HFF-Myc (cell line): ENCODE measurements at regions not wholly inside any gene's neighbourhood (a gene's known extent, or its start where the extent isn't known, plus 50 kb on each side); places are given as distances from the start of the nearest gene placed in this dataset.

Experiments
- DNase-seq: peaks from one replicate; pipeline ENCODE4 v3.0.0-alpha.2; 2011; ENCODE audit warnings: low read depth; ENCODE audit errors: extremely low read depth
- H3K4me3 ChIP-seq: replicated peaks from 2 replicates; pipeline ENCODE4 v1.5.1; 2011; ENCODE audit warnings: low read depth, mild to moderate bottlenecking, control low read depth, low read length
- TF ChIP-seq, protein P1 (sequence below): IDR thresholded peaks from 2 replicates; pipeline ENCODE4 v1.5.1; 2012; ENCODE audit warnings: mild to moderate bottlenecking, low read depth, low read length, control low read depth; ENCODE audit errors: missing control alignments

DNA sequence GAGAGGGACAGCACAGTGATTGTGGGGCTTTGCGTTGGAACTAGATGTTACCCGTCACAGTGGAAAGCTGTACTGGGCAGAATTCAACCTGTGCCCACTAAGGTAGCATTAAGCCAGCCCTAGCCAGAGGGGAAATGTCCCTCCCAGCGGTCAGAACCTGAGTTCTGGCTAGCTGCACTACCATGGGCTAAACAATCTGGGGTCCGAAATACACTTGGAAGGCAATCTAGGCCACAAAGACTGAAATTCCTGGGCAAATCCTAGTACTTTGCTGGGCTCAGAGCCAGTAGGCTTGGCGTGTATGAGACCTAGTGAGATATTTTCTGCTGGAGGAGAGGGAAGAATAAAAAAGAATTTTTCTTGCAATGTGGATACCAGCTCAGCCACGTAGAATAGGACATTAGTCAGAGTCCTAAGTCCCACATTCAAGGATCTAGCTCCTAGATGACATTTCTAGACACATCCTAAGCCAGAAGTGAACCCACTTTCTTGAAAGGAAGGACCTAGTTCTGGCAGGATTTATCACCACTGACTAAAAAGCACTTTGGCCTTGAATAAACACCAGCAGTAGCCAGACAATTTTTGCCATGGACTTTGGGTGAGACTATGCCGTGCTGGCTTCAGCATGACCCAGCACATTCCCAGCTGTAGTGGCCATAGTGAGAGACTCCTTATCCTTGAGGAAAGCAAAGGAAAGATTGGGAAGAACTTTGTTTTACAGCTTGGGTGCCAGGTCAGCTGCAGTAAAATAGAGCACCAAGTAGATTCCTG, 618.0 kb downstream of the BRINP1 start:
- TF ChIP-seq, protein P1, sequence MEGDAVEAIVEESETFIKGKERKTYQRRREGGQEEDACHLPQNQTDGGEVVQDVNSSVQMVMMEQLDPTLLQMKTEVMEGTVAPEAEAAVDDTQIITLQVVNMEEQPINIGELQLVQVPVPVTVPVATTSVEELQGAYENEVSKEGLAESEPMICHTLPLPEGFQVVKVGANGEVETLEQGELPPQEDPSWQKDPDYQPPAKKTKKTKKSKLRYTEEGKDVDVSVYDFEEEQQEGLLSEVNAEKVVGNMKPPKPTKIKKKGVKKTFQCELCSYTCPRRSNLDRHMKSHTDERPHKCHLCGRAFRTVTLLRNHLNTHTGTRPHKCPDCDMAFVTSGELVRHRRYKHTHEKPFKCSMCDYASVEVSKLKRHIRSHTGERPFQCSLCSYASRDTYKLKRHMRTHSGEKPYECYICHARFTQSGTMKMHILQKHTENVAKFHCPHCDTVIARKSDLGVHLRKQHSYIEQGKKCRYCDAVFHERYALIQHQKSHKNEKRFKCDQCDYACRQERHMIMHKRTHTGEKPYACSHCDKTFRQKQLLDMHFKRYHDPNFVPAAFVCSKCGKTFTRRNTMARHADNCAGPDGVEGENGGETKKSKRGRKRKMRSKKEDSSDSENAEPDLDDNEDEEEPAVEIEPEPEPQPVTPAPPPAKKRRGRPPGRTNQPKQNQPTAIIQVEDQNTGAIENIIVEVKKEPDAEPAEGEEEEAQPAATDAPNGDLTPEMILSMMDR, result no peak
- no peak overlapping the region for H3K4me3 ChIP-seq
- no peak for DNase-seq

DNA sequence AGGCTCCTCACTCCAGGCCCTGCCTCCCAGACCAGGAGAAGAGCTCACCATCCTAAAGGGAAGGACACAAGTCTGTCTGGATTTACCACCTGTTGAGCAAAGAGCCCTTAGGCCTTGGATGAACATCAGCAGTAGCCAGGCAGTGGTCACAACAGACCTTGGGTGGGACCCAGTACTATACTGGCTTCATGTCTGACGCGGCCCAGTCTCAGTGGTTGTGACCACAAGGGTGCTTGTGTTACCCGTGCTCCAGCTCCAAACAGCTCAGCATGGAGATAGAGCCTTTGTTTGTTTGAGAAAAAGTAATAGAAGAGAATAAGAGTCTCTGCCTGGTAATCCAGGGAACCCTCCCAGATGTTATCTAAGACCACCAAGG, 617.4 kb downstream of the BRINP1 start:
- TF ChIP-seq, protein P1, result no peak
- no peak overlapping the region for H3K4me3 ChIP-seq
- no peak for DNase-seq

DNA sequence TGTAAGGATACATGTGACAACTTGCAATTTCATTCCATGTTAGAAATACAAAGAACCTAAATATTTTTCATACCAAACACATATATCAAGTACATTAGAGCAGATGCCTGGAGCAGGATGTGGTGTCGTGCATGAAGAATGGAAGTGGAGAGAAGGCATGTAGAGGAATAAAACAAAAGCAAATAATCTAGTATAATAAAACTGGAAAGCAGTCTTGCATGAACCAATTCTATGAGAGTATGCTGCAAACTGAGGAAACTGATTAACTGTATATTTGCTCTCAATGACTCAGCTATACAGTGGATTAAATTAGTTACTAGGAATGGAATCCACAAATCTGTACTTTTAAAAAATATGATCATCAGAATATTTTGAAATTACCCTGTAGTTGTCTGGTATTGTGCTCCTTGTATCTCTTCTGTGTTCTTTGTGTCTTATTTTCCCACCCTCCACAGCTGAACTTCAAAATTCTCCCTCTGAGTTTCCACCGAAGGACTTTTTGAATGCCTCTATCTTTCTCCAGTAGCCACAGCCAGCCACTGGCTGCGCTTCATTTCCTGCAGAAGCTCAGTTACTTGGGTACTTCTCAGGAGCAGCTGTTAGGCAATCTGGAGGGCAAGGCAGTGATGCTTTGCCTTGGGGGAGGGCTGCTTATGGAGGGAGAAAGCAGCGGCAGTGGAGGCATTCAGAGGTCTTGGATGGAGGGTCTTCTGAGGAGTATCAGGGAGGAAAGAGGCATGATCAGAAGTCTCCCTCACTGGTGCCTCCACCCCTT, 608.0 kb downstream of the BRINP1 start:
- DNase-seq, result no peak
- no peak overlapping the region for H3K4me3 ChIP-seq

DNA sequence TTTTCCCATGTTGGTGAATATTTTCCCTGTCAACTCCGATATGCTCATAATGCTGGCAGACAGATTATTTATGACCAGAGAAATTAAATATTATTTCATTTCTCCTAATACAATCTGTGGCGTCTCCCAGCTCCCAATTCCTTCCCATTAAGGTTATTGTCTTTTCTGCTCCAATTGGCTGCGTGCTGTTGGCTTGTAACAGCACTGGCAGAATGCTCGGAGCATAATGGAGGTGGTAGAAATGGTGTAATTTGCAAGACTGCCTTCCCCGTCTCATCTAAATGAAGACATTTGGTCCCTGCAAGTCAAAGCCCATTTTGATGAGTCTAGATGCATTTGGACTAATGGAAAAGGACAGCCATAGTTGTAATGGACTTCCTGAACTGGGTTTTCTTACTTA, 601.7 kb downstream of the BRINP1 start:
- DNase-seq, result no peak
- TF ChIP-seq, protein P1, result no peak
- H3K4me3 ChIP-seq, result no peak overlapping the region

More for the DNA sequence above, 608.0 kb downstream of the BRINP1 start:
- TF ChIP-seq, protein P1, result no peak

DNA sequence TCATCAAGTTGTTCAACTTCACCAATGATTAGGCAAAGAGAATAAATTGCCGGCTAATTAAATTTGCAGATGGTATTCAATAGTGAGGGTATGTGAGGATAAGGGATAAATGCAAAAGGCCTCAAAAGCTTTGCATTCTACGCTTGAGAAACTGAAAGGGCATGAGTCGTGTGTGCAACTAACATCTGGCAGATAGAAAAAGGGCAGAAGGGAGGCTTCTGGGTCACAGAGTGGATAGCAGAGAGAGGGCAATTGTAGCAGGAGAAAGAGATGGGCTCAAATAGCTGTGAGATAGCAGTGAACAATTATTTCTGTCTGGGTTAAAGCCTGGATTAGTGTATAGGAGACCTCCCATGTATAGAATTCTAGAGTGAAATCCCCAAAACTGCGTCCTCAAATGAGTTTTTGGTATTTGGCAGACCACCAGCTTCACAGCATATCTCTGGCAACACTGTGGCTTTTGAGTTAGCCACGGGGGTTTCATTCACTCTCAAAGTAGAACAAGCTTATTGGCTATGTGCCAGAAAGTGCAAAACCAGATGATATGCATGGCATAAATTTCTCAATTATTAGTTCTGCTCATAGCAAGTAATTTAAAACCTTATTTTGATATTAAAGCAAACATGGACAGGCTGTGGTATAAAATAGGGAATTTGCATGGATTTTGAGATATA, 586.3 kb downstream of the BRINP1 start:
- DNase-seq, result no peak
- TF ChIP-seq, protein P1, result no peak

DNA sequence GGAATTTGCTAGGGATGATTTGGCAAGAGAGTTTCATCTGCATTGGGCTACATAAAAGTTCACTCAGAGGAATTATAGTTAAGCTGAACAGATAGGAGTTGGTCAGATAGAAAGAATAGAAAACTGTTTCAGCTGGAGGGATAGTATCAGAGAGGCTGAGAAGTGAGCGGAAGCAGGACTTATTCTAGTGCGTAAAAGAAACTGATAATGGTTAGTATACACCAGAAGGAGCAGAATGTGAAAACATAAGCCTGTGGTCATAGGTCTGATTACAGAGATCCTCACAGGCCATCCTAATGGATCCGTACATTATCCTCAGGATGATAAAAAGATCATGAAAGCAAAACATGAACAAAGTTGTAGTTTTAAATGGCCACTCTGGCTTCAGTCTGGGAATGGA, 585.2 kb downstream of the BRINP1 start:
- no peak overlapping the region for H3K4me3 ChIP-seq
- DNase-seq, result no peak
- TF ChIP-seq, protein P1, result no peak

More for the DNA sequence above, 586.3 kb downstream of the BRINP1 start:
- no peak overlapping the region for H3K4me3 ChIP-seq
